HepG2 (cell line): ENCODE measurements at regions not wholly inside any gene's neighbourhood (a gene's known extent, or its start where the extent isn't known, plus 50 kb on each side); places are given as distances from the start of the nearest gene placed in this dataset.

Experiments
- ATAC-seq: fragments of 200-7000 bp; cut with Tn5 transposase; 3 replicates; pipeline ENCODE4 v1.9.1; 2020; ENCODE audit warnings: mild to moderate bottlenecking, moderate library complexity
- BruUV-seq: library from RNA; stranded (reverse); fragments of 400-500 nt; replicated peaks from 2 replicates; lab custom pipeline; 2021; lab: Mats Ljungman, UMichigan
- CTCF ChIA-PET: fragments of 300-600 bp; formaldehyde crosslinking; extraction: SDS; loops from one replicate; lab custom pipeline; 2021; ENCODE audit warnings: low total read pairs, inconsistent platforms, low intra/inter-chr PET ratio; lab: Yijun Ruan, JAX
- POLR2A ChIA-PET: fragments of 350-600 bp; sonication (Branson Sonifier 250); formaldehyde crosslinking; loops from one replicate; lab custom pipeline; 2020; ENCODE audit warnings: antibody characterized with exemption, inconsistent platforms; lab: Yijun Ruan, JAX
- DNase-seq: peaks from one replicate; pipeline ENCODE4 v3.0.0-alpha.2; 2015; ENCODE audit warnings: low spot score
- FAIRE-seq: peaks from 3 replicates; lab custom pipeline; 2011; peaks lifted over from hg19 to GRCh38; lab: Jason Lieb, UNC
- H2AFZ ChIP-seq: one replicate; pipeline ENCODE4 v1.6.1; 2011; ENCODE audit warnings: low read length, inconsistent platforms
- H3K27ac ChIP-seq: fragments of 300-600 bp; 3 replicates; pipeline ENCODE4 v1.8.0; 2011; ENCODE audit warnings: mixed run types, mild to moderate bottlenecking, mixed read lengths, low read length, inconsistent platforms; ENCODE audit not compliant: insufficient read depth; ENCODE audit errors: extremely low read length
- H3K27me3 ChIP-seq, 2 experiments: fragments of 200-600 bp in 1 of 2; 2 replicates in 1 of 2; 3 replicates in 1 of 2; pipeline versions ENCODE4 v1.6.0 to v1.8.0; 2011; ENCODE audit warnings: low read length in 2 of 2, mild to moderate bottlenecking in 2 of 2, moderate library complexity in 2 of 2, inconsistent platforms in 1 of 2; ENCODE audit not compliant: insufficient read depth in 2 of 2, control insufficient read depth in 1 of 2
- H3K36me3 ChIP-seq, 2 experiments: fragments of 200-600 bp in 1 of 2; replicated peaks in 1 of 2; 2 replicates in 1 of 2; 3 replicates in 1 of 2; pipeline versions ENCODE4 v1.5.1 to v1.8.0; 2011; ENCODE audit warnings: low read length in 2 of 2, inconsistent platforms in 1 of 2; ENCODE audit not compliant: insufficient read depth in 2 of 2, control insufficient read depth in 1 of 2
- H3K4me1 ChIP-seq: 2 replicates; pipeline ENCODE4 v1.5.1; 2012; ENCODE audit warnings: low read length, inconsistent platforms; ENCODE audit not compliant: insufficient read depth
- H3K4me2 ChIP-seq: 2 replicates; pipeline ENCODE4 v1.6.0; 2011; ENCODE audit warnings: low read depth, low read length, inconsistent platforms
- H3K4me3 ChIP-seq, 3 experiments: fragments of 200-600 bp in 1 of 3; sonication (generic), shearing (Covaris generic) in 1 of 3; replicated peaks in 1 of 3; 2 replicates each; pipeline ENCODE4 v1.5.1; 2011 to 2016; ENCODE audit warnings: low read length in 3 of 3, inconsistent platforms in 2 of 3, low read depth in 2 of 3, mild to moderate bottlenecking in 2 of 3, control low read depth in 1 of 3, mixed read lengths in 1 of 3; ENCODE audit not compliant: insufficient read depth in 1 of 3
- H3K79me2 ChIP-seq: one replicate; pipeline ENCODE4 v1.6.1; 2011; ENCODE audit warnings: low read length, inconsistent platforms; ENCODE audit not compliant: insufficient read depth
- H3K9ac ChIP-seq: 2 replicates; pipeline ENCODE4 v1.6.0; 2011; ENCODE audit warnings: mild to moderate bottlenecking, low read depth, low read length, inconsistent platforms; ENCODE audit not compliant: insufficient read depth
- H3K9me3 ChIP-seq: 2 replicates; pipeline ENCODE4 v1.5.1; 2012; ENCODE audit warnings: mild to moderate bottlenecking, low read length
- H4K20me1 ChIP-seq: 2 replicates; pipeline ENCODE4 v1.6.0; 2011; ENCODE audit warnings: inconsistent platforms, mild to moderate bottlenecking, low read length, moderate library complexity; ENCODE audit not compliant: insufficient read depth
- BHLHE40 ChIP-seq: IDR thresholded peaks from 2 replicates; pipeline ENCODE4 v1.6.1; 2011; ENCODE audit warnings: low read length, improper control_type of control experiment
- BORCS8-MEF2B ChIP-seq: sonication (generic); formaldehyde crosslinking; IDR thresholded peaks from 2 replicates; pipeline ENCODE4 v1.8.0; 2022; ENCODE audit warnings: mild to moderate bottlenecking, missing genetic modification reagents
- CBX1 ChIP-seq: IDR thresholded peaks from one replicate; pipeline ENCODE4 v1.6.1; 2016; ENCODE audit warnings: antibody characterized with exemption, low read depth
- CHCHD3 ChIP-seq: sonication (generic); formaldehyde crosslinking; IDR thresholded peaks from 2 replicates; pipeline ENCODE4 v1.8.0; 2022; ENCODE audit warnings: mild to moderate bottlenecking, missing genetic modification reagents, moderate library complexity
- KDM3A ChIP-seq: IDR thresholded peaks from 2 replicates; pipeline ENCODE4 v1.6.1; 2018; ENCODE audit warnings: low read depth, missing compliant biosample characterization
- NKX3-1 ChIP-seq: sonication (generic); formaldehyde crosslinking; IDR thresholded peaks from 2 replicates; pipeline ENCODE4 v1.5.0; 2020; ENCODE audit warnings: missing genetic modification reagents
- PBX3 ChIP-seq: sonication (generic); formaldehyde crosslinking; IDR thresholded peaks from 2 replicates; pipeline ENCODE4 v1.8.1; 2023; ENCODE audit warnings: missing genetic modification reagents, inconsistent platforms, borderline replicate concordance
- RARA ChIP-seq: IDR thresholded peaks from 2 replicates; pipeline ENCODE4 v1.6.1; 2016; ENCODE audit warnings: missing genetic modification reagents, missing compliant biosample characterization
- SIN3B ChIP-seq: fragments of 150-350 bp; IDR thresholded peaks from 2 replicates; pipeline ENCODE4 v1.6.1; 2014; ENCODE audit warnings: low read length
- U2AF2 ChIP-seq: fragments of 200-400 bp; formaldehyde crosslinking; IDR thresholded peaks from 2 replicates; pipeline ENCODE4 v1.6.1; 2017; ENCODE audit warnings: low read depth, mild to moderate bottlenecking, low read length
- ZNF460 ChIP-seq: sonication (generic); formaldehyde crosslinking; IDR thresholded peaks from 2 replicates; pipeline ENCODE4 v1.5.1; 2020; ENCODE audit warnings: missing genetic modification reagents, mild to moderate bottlenecking, borderline replicate concordance
- ZNF589 ChIP-seq: sonication (generic); formaldehyde crosslinking; conservative IDR thresholded peaks from 2 replicates; pipeline ENCODE4 v1.8.0; 2022; ENCODE audit warnings: mild to moderate bottlenecking, moderate library complexity, missing genetic modification reagents
- ZNF749 ChIP-seq: sonication (generic); formaldehyde crosslinking; IDR thresholded peaks from 2 replicates; pipeline ENCODE4 v1.8.0; 2022; ENCODE audit warnings: mild to moderate bottlenecking, missing genetic modification reagents, moderate library complexity, borderline replicate concordance
- WGBS: methylation state at CpG from one replicate; pipeline ENCODE4 v1.1.6; 2017; ENCODE audit warnings: low lambda C conversion rate; 5-methylcytosine and 5-hydroxymethylcytosine counted together
- in situ Hi-C: cut with HindIII; loops from 2 replicates; pipeline ENCODE4 v1.10.0; 2017; ENCODE audit warnings: low pct_unique_long_range_greater_than_20kb; ENCODE audit not compliant: extremely low pct_ligation_motif_present
- intact Hi-C: fragments of 100-400 bp; cut with micrococcal nuclease; formaldehyde crosslinking; loops from one replicate; pipeline ENCODE4 v1.10.0; 2022; ENCODE audit not compliant: unreplicated experiment

DNA sequence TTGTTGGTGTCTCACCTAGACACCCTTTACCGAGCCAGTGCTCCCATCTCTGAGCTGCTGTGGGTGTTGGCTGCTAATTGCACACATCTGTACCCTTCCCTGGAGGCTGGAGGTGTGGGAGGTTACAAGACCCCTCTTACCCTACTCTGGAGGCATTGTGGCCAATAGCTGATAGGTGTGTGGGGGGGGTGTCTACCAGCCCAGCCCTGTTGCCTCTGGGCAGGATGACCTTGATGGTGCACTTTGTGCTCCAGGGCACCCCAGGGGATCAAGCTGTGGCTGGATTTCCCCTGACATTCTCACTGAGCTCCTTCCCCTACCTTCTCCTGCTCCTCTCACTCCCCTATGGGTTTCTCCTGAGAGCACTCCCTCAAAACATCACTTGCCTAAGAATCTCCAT is 104.7 kb upstream of the ADPGK start:
- Histone ChIP-seq H4K20me1 (no peaks in the 10 kb centered on the region), H3K79me2 (no peaks in the 10 kb centered on the region), H3K9ac (no peak overlapping the region), H3K27ac (no peak overlapping the region), H3K4me3 (no peak overlapping the region), H3K4me2 (no peak overlapping the region), H3K27me3 (no peaks in the 10 kb centered on the region), H3K36me3 (no peaks in the 10 kb centered on the region), H2AFZ (no peak overlapping the region), H3K4me1 (no peaks in the 10 kb centered on the region), H3K9me3 (no peaks in the 10 kb centered on the region)
- TF ChIP-seq ZNF749 (CRISPR knock-in tag) = no peak
- no peak for TF ChIP-seq BORCS8-MEF2B (CRISPR knock-in tag)
- TF ChIP-seq BHLHE40 = no peak
- no peak for TF ChIP-seq NKX3-1 (CRISPR knock-in tag)
- TF ChIP-seq U2AF2 = no peak
- TF ChIP-seq KDM3A (CRISPR knock-in tag) = no peak
- no peak for TF ChIP-seq ZNF589
- DNase-seq (no peak), FAIRE-seq (no peak), ATAC-seq (no peak)
- ChIA-PET POLR2A (no interaction called here), CTCF (no interaction called here)
- 0% methylated on average over 1 of the region's 1 CpG for WGBS
- BruUV-seq = no TSS peak
- intact Hi-C loops (no loop called here), in situ Hi-C loops (no loop called here)

GRCh38 chr15:72887376-72887775 is 103.8 kb upstream of the ADPGK start:
- WGBS = 0% methylated on average over 1 of the region's 1 CpG
- H3K4me3 ChIP-seq = no peak overlapping the region
- CTCF ChIA-PET = no interaction called here
- no TSS peak for BruUV-seq
- no peaks in the 10 kb centered on the region for H3K27me3 ChIP-seq
- no peak for FAIRE-seq
- H3K27ac ChIP-seq = no peak overlapping the region
- intact Hi-C loops (no loop called here), in situ Hi-C loops (no loop called here)
- peaks cover 2% of the 10 kb centered on the region for H3K9me3 ChIP-seq
- no peaks in the 10 kb centered on the region for H4K20me1 ChIP-seq
- H2AFZ ChIP-seq = no peak overlapping the region
- no peaks in the 10 kb centered on the region for H3K36me3 ChIP-seq
- no peak for DNase-seq
- no peaks in the 10 kb centered on the region for H3K79me2 ChIP-seq
- no peak for ATAC-seq
- POLR2A ChIA-PET = no interaction called here
- no peaks in the 10 kb centered on the region for H3K4me1 ChIP-seq
- no peak overlapping the region for H3K9ac ChIP-seq
- no peak overlapping the region for H3K4me2 ChIP-seq
- no peak for TF ChIP-seq RARA (CRISPR knock-in tag)
- TF ChIP-seq ZNF460 (CRISPR knock-in tag) = no peak
- TF ChIP-seq CBX1 = no peak
- no peak for TF ChIP-seq CHCHD3 (CRISPR knock-in tag)
- no peak for TF ChIP-seq SIN3B
- no peak for TF ChIP-seq PBX3 (CRISPR knock-in tag)
